ENCODE measurements at regions not wholly inside any gene's neighbourhood (a gene's known extent, or its start where the extent isn't known, plus 50 kb on each side); places are given as distances from the start of the nearest gene placed in this dataset.

GRCh38 chr10:28160866-28161405, 141.9 kb downstream of the MPP7 start:
- TF ChIP-seq POLR2A (IDR thresholded peaks at IDR 0.05; ENCODE audit: low read length) (no peak), GATA1 (IDR thresholded peaks at IDR 0.05; ENCODE audit: low read depth, low read length) (no peak)
